Neuron (in vitro differentiated cells): ENCODE measurements at regions not wholly inside any gene's neighbourhood (a gene's known extent, or its start where the extent isn't known, plus 50 kb on each side); places are given as distances from the start of the nearest gene placed in this dataset.
"Not testable (repeated sequence)": the region's sequence is repeated elsewhere in the genome, so short reads cannot be mapped to it uniquely, and the experiment has no call there.

ENCODE experiments used
- H2AFZ ChIP-seq: one replicate; pipeline ENCODE4 v1.6.1; 2013; ENCODE audit warnings: low read depth, mild to moderate bottlenecking, inconsistent platforms, low read length, moderate library complexity
- H3K27me3 ChIP-seq: one replicate; pipeline ENCODE4 v1.6.1; 2013; ENCODE audit warnings: low read length; ENCODE audit not compliant: insufficient read depth
- H3K36me3 ChIP-seq: one replicate; pipeline ENCODE4 v1.6.1; 2013; ENCODE audit warnings: low read length; ENCODE audit not compliant: insufficient read depth
- H3K4me1 ChIP-seq: one replicate; pipeline ENCODE4 v1.6.1; 2013; ENCODE audit warnings: low read length; ENCODE audit not compliant: insufficient read depth
- H3K4me3 ChIP-seq: 2 replicates; pipeline ENCODE4 v1.5.1; 2013; ENCODE audit warnings: mild to moderate bottlenecking, low read length, moderate library complexity
- H3K9me3 ChIP-seq: one replicate; pipeline ENCODE4 v1.6.1; 2013; ENCODE audit warnings: low read length

- Histone ChIP-seq H2AFZ (no peak overlapping the region), H3K4me1 (no peaks in the 10 kb centered on the region), H3K27me3 (no peaks in the 10 kb centered on the region), H3K36me3 (no peaks in the 10 kb centered on the region), H3K9me3 (no peaks in the 10 kb centered on the region), H3K4me3 (no peak overlapping the region)
Observed at GRCh38 chr12:63508543-63508942, 159.8 kb downstream of the DPY19L2 start.

DNA sequence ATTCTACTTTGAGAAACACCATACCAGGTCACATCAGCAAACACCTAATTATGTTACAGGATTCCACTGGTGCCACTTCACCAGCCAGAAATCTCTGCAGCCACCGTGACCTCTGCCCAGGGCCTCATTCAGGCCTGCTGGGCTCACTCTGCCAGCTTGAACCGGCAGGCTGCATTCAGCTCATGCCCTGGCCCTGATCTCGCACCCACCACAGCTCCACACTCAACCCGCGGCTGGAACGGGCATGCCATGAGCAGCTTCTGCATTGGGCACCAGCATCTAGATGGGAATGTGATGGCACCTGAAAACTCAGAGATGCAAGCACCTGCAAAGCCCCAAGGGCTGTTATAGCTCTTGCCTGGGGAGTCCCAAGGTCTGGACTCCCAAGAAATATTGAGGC lies 168.7 kb downstream of the DPY19L2 start:
- H3K27me3 ChIP-seq: no peaks in the 10 kb centered on the region
- no peaks in the 10 kb centered on the region for H3K4me1 ChIP-seq
- H3K36me3 ChIP-seq: no peaks in the 10 kb centered on the region
- H3K4me3 ChIP-seq: no peak overlapping the region
- H2AFZ ChIP-seq: no peak overlapping the region
- H3K9me3 ChIP-seq: no peaks in the 10 kb centered on the region

DNA sequence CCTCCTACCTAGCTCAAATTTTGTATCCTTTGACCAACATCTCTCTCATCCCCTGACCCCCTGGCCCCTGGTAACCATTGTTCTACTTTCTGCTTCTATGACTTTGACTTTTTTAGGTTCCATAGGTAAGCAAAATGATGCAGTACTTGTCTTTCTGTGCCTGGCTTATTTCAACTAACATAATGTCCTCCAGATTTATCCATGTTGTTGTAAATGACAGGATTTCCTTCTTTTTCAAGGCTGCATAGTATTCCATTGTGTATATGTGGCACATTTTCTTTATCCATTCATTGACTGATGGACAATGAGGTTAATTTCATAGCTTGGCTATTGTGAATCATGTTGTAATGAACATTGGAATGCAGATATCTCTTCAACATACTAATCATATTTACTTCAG lies 170.1 kb downstream of the DPY19L2 start:
- Histone ChIP-seq H2AFZ (no peak overlapping the region), H3K4me1 (no peaks in the 10 kb centered on the region), H3K36me3 (no peaks in the 10 kb centered on the region), H3K4me3 (no peak overlapping the region), H3K27me3 (no peaks in the 10 kb centered on the region), H3K9me3 (no peaks in the 10 kb centered on the region)

- no peaks in the 10 kb centered on the region for H3K36me3 ChIP-seq
- no peak overlapping the region for H3K4me3 ChIP-seq
- no peaks in the 10 kb centered on the region for H3K4me1 ChIP-seq
- H3K27me3 ChIP-seq: no peaks in the 10 kb centered on the region
- H3K9me3 ChIP-seq: no peaks in the 10 kb centered on the region
- no peak overlapping the region for H2AFZ ChIP-seq
Observed at GRCh38 chr12:63496654-63497053, 171.6 kb downstream of the DPY19L2 start.

DNA sequence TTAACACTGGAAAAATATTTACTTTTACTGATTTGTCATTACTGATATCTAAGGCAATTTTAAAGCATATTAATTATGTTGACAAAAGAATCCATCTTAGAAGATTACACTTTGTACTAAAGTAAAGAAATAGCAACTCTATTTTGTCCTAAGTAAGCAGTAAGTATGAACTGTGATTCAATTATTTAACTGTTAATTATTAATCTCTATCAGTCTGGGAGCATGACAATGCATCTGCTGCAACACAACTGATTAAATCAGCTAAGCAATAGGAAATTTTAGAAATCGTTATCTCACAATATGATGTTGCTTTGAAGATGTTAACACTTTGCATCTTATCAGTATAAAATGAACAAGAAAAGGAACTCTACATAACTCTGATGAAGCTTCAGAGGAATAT lies 172.3 kb downstream of the DPY19L2 start:
- no peaks in the 10 kb centered on the region for H3K36me3 ChIP-seq
- H3K27me3 ChIP-seq: no peaks in the 10 kb centered on the region
- H3K4me3 ChIP-seq: no peak overlapping the region
- no peaks in the 10 kb centered on the region for H3K9me3 ChIP-seq
- H2AFZ ChIP-seq: no peak overlapping the region
- no peaks in the 10 kb centered on the region for H3K4me1 ChIP-seq

- not testable (repeated sequence) for H2AFZ ChIP-seq, H3K4me1 ChIP-seq, H3K9me3 ChIP-seq, H3K4me3 ChIP-seq, H3K27me3 ChIP-seq, H3K36me3 ChIP-seq
Observed at GRCh38 chr12:63493357-63493756, 174.9 kb downstream of the DPY19L2 start.

DNA sequence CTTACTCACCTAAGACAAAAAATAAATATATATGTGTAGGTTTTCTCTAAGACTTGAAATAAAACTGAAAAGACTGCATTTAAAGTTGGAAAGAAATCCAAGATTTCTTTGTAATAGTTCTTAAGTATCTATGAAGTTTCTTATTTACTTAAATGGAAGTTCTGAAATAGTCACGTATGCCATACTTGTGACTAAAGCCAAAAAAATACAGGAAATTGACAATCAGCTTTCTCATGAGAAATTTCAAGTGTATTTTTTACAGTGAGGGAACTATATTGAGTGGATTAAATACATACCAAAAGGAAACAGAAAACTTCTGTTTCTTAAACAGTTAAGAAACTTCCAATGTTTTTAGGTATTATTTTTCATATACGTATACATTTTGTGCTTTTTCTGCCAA lies 188.1 kb downstream of the DPY19L2 start:
- H3K27me3 ChIP-seq: no peaks in the 10 kb centered on the region
- no peaks in the 10 kb centered on the region for H3K4me1 ChIP-seq
- no peak overlapping the region for H3K4me3 ChIP-seq
- H3K9me3 ChIP-seq: no peaks in the 10 kb centered on the region
- H2AFZ ChIP-seq: no peak overlapping the region
- H3K36me3 ChIP-seq: no peaks in the 10 kb centered on the region

GRCh38 chr12:63470161-63470560 lies 198.1 kb downstream of the DPY19L2 start:
- Histone ChIP-seq H3K4me3 (no peak overlapping the region), H2AFZ (no peak overlapping the region), H3K27me3 (no peaks in the 10 kb centered on the region), H3K9me3 (no peaks in the 10 kb centered on the region), H3K36me3 (no peaks in the 10 kb centered on the region), H3K4me1 (no peaks in the 10 kb centered on the region)

- Histone ChIP-seq H2AFZ (no peak overlapping the region), H3K36me3 (no peaks in the 10 kb centered on the region), H3K4me3 (no peak overlapping the region), H3K4me1 (no peaks in the 10 kb centered on the region), H3K27me3 (no peaks in the 10 kb centered on the region), H3K9me3 (no peaks in the 10 kb centered on the region)
Observed at GRCh38 chr12:63467951-63468350, 200.3 kb downstream of the DPY19L2 start.

- no peak overlapping the region for H2AFZ ChIP-seq
- H3K4me3 ChIP-seq: no peak overlapping the region
- H3K9me3 ChIP-seq: no peaks in the 10 kb centered on the region
- H3K4me1 ChIP-seq: no peaks in the 10 kb centered on the region
- no peaks in the 10 kb centered on the region for H3K27me3 ChIP-seq
- no peaks in the 10 kb centered on the region for H3K36me3 ChIP-seq
Observed at GRCh38 chr12:63457857-63458256, 210.4 kb downstream of the DPY19L2 start.

- Histone ChIP-seq H3K4me3 (no peak overlapping the region), H2AFZ (no peak overlapping the region), H3K4me1 (no peaks in the 10 kb centered on the region), H3K9me3 (no peaks in the 10 kb centered on the region), H3K27me3 (no peaks in the 10 kb centered on the region), H3K36me3 (no peaks in the 10 kb centered on the region)
Observed at GRCh38 chr12:63457428-63457827, 210.9 kb downstream of the DPY19L2 start.

DNA sequence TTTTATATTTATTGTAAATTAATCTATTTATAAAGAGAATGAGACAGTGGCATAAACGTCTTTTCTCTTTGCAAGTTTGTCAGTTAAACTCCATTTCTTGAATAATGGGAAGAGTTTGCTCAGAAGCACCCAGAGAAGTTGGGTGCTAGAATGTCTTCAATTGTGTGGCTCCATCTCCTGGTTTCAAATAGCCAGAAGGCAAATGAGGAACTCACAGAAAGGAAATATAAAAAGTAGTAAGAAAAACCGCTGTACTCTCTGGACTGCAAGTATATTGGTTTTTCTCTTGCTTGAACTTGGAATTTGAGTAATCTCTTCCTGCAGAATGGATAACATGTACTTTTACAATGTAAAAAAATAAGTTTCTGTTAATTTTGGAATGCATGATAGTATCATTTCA lies 217.5 kb downstream of the DPY19L2 start:
- H3K36me3 ChIP-seq: no peaks in the 10 kb centered on the region
- H3K9me3 ChIP-seq: no peaks in the 10 kb centered on the region
- H3K27me3 ChIP-seq: no peaks in the 10 kb centered on the region
- no peak overlapping the region for H3K4me3 ChIP-seq
- no peaks in the 10 kb centered on the region for H3K4me1 ChIP-seq
- H2AFZ ChIP-seq: no peak overlapping the region

GRCh38 chr12:63450334-63450733 lies 218.0 kb downstream of the DPY19L2 start:
- H3K36me3 ChIP-seq: no peaks in the 10 kb centered on the region
- no peak overlapping the region for H2AFZ ChIP-seq
- no peak overlapping the region for H3K4me3 ChIP-seq
- H3K9me3 ChIP-seq: no peaks in the 10 kb centered on the region
- H3K27me3 ChIP-seq: no peaks in the 10 kb centered on the region
- no peaks in the 10 kb centered on the region for H3K4me1 ChIP-seq

DNA sequence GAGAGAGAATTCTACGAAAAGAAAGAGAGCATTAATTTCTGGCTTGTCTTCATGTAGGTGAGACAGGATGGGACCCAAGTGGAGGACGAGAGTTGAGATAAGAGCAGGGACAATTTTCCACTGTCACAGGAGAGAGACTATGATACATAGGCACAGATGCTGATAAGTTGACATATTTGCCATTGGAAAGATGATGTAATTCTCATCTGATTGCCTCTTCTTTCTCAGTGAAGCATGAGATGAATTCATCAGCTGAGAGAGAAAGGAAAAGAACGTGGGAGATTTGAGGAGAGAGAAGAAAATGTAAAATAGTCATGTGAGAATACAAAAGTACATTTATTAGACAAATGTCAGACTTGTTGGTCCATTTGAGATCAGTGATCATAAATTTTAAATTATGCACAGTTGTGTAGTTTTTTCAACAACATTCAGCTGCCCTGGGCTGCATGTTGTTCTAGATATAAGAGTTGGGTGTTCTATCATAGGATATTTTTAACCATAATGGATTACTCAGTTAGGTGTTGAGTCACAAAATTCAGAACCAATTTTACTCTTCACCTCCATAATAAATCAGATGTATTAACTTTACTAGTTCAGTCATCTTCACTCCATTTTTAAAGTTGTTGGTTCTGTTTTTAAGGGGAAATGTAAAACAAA lies 222.9 kb downstream of the DPY19L2 start:
- no peaks in the 10 kb centered on the region for H3K27me3 ChIP-seq
- no peaks in the 10 kb centered on the region for H3K36me3 ChIP-seq
- H3K9me3 ChIP-seq: no peaks in the 10 kb centered on the region
- H3K4me1 ChIP-seq: no peaks in the 10 kb centered on the region
- H2AFZ ChIP-seq: peak overlapping the region; percentile 17
- H3K4me3 ChIP-seq: no peak overlapping the region
